GM19239 (cell line): ENCODE measurements at regions not wholly inside any gene's neighbourhood (a gene's known extent, or its start where the extent isn't known, plus 50 kb on each side); places are given as distances from the start of the nearest gene placed in this dataset.

Experiments
- DNase-seq: peaks from one replicate; pipeline ENCODE4 v3.0.0; 2011; ENCODE audit warnings: low spot score; ENCODE audit not compliant: insufficient read length
- FAIRE-seq: peaks from 2 replicates; lab custom pipeline; 2011; peaks lifted over from hg19 to GRCh38; lab: Jason Lieb, UNC

DNA sequence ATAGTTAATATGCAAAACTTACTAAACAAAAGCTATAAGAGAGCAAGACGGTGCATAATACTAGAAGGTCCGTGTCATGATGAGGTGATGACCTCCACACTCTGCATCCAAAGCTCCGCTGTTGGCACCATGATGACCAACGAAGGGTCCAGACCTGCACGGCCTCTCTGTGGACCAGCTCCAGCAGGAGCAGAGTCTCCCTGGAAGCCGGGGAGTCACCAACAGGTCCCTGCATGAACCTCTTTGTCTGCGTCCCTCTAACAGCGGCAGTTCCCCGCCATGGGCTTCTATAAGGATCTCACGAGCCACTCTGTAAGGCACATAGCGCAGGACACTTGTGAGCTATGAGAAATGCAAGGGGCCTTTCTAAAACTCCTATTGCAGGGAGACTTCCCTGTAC, 517.3 kb downstream of the BRD1 start:
- FAIRE-seq = no peak
- no peak for DNase-seq

DNA sequence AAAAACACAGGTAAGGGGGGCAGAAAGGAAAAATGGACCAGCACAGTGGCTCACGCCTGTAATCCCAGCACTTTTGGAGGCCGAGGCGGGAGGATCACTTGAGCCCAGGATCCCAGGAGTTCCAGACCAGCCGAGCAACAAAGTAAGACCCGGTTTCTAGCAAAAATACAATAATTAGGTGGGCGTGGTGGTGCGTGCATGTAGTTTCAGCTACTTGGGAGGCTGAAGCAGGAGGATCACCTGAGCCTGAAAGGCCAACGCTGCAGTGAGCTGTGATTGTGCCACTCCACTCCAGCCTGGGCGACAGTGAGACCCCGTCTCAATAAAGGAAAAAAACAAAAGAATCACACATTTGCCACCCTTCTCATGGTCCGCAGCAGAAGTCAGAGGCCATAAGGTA, 519.4 kb downstream of the BRD1 start:
- DNase-seq = no peak
- FAIRE-seq = no peak

DNA sequence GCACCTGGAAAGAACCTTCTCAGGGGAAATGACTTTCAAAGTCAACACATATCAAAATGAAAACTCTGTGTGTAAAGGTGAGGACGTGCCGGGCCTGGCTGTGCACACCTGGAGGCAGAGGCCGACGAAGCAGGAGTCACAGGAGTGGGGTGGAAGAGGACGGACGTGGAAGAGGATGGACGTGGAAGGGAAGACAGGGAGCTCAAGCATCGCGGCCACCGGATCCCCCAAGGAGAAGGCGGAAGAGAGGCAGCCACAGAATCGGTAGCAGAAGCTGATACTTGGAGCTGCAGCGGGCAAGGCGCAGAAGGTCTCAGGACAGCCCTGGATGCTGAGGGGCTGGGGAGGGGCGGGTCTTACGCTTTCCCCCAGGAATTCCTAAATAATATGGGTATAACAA, 519.8 kb downstream of the BRD1 start:
- no peak for FAIRE-seq
- DNase-seq = no peak

DNA sequence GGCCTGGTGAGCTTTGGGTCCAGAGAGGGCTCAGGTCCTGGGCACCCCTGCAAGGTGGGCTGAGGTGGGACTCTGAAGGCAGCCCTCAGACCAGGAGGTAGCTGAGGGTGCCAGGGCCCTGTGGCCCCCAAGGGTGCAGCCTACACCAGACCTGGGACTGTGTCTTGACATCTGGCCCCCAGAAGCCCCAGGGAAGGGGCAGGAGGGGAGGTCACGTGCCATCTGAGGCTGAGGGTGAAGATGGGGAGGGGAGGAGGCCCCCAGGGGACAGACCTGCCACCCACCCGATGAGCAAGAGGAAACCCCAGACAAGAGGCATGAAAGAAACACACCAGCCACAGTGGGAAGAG, 520.2 kb downstream of the BRD1 start:
- no peak for FAIRE-seq
- DNase-seq = no peak

DNA sequence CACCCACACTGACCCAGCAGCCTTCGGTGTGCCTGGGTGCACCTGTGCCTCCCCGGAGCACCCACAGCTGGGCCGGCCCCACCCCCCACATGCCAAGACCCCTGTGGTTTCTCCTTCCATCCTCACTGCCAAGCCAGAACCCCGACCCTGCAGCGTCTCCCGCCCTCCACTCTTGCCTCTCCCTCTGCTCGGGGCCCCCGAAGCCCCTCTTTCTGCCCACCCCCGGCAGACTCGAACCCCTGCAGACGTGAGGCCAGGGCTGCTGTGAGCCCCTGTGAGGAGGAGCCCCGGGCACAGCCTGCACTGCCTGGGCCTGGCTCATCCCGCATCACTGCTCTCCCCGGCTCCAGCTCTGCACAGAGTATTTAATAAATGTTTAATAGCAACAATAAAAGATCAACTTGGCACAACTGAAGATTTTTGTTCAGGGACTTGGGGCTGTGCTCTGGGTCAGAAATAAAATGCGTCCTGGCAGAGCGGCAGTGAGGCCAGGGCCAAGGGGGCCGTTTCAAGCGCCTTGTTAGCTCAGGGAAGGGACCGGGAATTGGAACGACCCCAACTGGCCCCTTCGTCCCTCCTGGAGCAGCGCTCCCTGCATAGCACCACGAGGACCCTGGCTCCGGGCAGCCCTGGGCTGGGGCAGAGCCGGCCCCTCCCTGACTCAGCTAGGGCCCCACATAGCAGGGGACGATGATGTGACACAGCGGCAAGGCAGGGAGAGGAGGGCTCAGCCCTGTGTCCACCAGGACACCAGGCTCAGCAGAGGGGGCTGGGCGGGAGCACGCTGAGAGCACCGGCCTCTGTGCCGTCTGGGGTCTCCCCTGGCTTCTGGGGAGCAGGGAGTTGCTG, 520.8 kb downstream of the BRD1 start:
- FAIRE-seq = no peak

DNA sequence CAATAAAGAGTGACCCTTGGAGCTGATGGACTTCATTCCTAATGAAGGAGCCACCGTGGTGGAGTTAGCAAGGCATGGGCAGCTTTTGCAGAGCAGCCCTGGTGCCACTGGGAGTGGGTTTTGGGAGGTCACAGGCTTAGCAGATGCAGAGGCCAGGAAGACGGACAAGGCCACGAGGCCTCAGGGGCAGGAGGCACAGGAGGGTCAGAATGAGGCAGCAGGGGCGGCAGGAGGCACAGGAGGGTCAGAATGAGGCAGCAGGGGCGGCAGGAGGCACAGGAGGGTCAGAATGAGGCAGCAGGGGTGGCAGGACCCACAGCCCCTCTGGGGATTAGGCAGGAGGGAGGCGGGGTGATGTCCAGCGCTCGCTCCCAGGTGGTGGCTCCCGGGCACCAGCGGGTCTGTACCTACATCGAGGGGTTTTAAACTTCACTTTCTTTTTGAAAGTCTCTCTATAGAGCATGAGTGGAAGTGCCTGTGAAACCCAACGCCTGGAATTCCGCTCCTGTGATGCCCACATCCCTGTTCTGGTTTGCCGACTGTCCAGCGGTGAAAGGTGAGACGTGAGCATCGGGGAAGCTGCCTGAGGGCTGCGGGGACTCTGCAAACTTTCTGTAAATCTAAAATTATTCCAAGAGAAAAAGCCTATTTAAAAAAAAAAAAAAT, 521.6 kb downstream of the BRD1 start:
- FAIRE-seq (no peak), DNase-seq (no peak)

More for the DNA sequence above, 520.8 kb downstream of the BRD1 start:
- no peak for DNase-seq

DNA sequence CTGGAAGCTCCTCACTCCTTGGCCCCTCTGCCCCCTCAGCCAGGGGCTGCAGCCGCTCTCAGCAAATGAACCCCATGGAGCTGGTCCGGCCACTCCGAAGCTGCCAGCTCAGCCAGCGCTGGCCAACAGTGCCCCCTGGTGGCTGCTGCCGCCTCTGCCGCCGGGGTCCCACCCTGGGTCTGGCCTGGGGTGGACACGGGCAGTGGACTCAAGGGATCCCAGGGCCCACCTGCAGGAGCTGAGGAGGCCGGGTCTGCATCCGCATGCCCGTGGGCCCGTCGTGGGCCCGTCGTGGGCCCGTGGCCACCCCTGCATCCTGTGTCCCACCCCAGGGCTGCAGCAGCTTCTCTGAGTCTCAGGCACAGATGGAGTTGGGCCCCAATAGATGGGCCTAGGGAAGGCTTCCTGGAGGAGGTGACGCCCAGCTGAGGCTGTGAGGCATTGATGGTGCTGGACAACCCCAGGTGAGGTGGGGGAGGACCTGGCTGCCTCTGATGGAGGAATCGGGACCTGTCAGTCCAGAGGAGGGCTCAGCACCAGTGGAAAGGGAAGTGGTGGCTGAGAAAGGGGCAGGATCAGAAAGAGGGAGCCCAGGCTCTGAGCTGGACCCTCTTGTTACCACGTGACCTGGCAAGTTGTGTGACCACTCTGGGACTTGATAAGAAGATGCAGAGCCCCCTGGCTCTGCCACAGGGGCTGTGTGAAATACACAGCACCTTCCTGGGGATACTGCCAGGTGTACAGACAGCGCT, 522.3 kb downstream of the BRD1 start:
- FAIRE-seq = no peak
- peak; percentile 76 for DNase-seq

DNA sequence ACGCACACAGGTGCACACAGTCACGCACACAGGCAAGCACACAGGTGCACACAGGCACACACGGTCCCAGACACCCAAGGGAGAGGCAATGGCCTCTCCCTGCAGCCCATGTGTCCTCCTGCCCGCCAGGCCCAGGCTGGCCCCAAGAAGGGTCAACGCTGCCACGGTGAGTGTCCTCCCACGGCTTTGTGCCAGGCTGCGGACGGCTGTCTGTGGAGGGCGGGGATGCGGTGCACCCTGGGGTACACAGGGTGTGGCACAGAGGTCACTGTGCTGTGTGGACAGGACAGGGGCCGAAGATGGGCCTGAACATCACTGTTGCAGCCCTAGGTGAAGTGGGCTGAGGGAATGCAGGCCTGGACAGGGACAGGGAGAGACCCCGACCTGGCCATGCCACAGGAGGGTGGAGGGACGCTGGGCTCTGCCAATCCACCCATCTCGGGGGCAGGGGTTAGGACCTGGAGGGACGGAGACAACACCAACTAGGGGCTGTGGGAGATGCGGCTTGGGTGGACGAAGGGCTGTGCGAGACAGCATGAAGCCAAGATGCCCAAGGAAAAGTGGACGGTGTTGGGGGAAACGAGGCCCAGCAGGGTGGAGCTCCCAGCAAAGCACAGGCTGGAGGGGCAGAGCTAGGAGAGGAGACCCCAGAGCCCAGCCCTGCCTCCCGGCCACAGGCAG, 523.8 kb downstream of the BRD1 start:
- DNase-seq (no peak), FAIRE-seq (no peak)

DNA sequence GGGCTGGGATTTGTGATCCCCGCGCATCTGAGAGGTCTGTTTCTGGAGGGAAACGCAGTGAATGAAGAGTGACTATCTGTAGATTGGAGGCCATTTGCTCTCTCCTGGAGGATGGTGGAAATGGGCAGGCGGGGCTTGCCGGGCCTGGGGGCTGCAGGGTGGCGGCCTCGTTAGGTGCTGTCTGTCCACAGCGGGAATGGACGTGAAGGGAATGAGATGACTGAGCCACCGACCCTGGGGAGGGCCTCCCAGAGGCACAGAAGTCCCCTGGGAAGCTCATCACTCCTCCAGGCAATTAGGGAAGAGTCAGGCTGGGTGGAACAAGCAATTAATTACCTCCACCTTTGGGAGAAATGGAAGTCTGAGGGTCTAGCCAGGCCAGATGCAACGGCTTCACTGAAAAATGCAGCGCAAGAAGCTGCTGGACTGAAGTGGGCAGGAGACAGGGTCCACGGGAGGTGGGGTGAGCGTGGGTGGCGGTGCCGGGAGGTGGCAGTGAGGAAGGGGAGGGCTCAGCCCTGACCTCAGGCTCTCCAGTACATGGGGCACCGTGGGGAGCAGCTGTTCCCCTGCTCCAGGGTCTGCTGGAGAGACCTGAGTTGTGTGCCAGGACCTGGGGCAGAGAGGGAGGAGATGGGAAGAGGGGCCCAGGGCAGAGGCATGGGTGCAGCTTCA, 524.5 kb downstream of the BRD1 start:
- DNase-seq = no peak
- FAIRE-seq = no peak

DNA sequence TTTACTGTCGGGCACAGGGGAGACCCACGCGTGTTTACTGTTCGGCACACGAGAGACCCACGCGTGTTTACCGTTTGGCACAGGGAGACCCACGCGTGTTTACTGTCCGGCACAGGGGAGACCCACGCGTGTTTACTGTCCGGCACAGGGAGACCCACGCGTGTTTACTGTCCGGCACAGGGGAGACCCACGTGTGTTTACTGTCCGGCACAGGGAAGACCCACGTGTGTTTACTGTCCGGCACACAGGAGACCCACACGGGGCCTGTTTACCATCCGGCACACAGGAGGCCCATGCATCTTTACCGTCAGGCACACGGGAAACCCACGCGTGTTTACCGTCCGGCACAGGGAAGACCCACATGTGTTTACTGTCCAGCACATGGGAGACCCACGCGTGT, 525.1 kb downstream of the BRD1 start:
- no peak for DNase-seq
- no peak for FAIRE-seq

DNA sequence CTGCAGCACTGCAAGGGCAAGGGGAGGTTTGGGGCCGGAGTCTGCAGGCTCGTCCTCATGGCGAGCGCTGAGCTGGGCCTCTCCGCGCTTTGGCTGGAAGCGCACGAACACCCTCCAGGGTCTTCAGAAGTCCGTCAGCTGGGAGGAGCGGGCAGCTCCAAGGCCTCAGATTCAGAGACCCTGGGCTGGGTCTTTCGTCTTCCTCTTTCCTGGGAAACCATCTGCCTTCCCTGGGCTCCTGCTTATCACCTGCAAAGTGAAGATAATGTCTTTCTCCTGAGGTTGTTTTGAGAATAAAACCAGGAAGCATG, 525.6 kb downstream of the BRD1 start:
- FAIRE-seq (no peak), DNase-seq (no peak)

DNA sequence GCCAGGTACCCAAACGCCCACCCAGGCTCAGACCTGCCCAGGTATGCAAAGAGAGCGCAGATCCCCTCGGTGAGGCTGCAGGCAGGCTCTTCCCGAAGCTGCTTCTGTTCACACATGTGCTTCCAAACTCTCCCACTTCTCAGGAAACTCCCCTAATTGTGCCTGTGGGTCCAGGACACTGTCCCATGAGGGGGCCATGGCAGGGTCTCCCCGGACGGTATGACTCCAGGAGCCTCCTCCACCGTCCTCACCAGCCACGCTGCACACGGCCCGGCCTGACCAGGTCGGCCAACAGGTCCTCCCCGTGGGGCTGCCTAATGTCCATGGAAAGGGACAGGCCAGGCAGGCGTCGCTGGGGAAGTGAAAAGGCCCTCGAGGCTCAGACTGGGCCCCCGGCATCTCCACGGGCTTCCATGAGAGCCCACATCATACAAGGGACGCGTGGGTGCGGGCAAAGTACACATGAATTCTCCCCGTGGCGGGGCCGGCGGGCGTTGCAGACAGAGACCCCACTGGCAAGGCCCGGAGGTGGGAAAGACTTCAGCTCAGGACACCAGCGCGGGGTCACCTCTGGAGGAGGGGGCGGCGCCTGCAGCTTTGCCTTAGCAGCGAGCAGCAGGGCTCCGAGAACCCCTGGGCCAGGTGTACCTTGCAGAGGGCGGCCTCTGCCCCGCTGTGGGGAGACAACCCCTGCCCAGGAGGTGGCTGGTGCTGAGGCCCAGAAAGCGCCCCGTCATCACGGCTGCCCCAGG, 526.1 kb downstream of the BRD1 start:
- FAIRE-seq (no peak), DNase-seq (no peak)

DNA sequence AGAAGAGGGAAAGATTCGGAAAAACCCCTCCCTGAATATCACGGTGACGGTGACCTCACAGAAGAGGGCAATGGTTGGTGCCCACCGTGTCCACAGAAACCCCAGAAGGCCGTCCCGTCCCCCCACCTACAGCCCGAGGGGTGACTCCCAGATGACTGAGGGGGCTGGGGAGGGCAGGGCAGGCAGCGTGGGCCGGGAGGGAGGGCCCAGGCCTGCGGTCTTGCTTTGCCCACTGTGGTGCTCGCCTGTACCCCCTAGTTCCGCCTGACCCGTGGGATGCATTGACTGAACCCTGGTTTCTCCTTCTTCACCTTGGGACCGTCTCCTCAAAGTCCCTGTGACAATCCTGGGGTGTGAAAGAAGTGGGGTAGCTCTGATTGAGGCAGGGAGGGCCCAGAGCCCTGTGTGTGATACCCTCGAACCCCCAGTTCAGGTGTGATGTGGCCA, 526.7 kb downstream of the BRD1 start:
- DNase-seq = no peak
- no peak for FAIRE-seq

DNA sequence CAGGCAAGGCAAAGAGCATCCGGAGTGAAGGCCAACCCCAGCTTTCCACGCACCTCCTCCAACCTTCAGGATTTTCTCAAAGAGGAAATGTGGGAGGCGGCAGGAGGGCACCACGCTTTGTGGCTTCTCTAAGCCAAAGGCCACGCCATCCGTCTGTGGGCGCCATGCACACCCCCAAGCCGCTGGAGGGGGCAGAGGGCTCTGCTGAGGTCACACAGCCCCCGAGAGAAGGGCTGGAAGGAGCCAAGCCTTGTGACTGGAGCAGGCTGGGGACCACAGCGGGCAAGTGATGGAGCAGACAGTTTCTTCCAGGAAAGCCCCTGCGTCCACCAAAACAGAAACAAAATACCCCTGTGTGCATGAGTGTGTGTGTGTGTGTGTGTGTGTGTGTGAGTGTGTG, 527.4 kb downstream of the BRD1 start:
- FAIRE-seq (no peak), DNase-seq (no peak)

DNA sequence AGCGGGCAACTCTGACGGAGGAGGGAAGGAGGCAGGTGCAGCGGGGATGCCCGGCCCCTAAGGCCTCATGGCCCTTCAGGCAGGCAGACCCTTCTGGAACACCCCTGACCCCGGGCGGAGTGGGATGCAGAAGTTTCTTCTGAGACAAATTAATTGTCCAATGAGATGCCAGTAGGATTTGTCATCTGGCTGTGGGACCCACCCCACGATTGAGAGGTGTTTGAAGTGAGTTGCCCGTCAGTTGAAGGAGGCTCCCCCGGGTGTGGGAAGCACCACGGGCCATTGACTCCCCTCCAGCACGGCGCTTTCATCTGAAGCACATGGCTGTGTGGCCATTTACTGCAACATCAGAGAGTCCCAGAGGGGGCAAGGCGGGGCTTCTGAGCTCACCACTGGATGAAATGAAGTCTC, 527.8 kb downstream of the BRD1 start:
- FAIRE-seq (no peak), DNase-seq (no peak)

DNA sequence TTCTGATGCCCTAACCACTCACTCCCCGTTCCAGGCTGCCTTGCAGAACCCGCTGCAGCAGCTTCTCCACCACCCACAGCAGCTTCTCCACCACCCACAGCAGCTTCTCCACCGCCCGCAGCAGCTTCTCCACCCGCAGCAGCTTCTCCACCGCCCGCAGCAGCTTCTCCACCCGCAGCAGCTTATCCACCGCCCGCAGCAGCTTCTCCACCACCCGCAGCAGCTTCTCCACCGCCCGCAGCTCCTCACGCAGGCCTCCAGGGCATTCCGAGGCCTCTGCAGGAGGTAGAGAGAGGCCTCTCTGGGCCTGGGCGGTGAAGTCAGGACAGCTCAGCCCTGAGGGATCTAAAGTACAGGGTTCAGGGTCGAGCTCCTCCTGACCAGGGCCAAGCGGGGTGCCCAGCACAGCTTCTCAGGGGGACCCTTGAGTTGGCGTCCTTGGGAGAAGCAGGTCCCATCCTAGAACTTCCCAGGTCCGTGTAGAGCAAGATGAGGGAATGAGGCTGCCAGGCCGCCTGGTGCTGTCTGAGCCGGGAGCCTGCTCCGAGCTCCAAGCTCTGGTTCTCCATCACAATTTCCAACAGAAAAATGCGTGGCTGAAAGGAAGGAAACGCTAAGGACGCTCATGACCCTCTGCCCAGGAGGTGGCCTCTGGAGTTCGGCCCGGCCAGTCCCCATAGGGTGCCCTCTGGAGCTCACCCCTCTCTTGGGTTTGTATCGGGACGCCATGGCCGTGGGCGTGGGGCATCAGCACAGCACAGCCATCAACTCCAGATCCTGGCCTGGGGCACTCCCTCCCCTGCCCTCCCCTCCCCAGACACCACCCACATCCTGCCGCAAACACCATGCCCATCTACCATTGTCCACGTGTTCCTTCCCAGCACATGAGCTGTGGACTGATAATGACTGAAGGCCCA, 528.6 kb downstream of the BRD1 start:
- DNase-seq = no peak
- no peak for FAIRE-seq

DNA sequence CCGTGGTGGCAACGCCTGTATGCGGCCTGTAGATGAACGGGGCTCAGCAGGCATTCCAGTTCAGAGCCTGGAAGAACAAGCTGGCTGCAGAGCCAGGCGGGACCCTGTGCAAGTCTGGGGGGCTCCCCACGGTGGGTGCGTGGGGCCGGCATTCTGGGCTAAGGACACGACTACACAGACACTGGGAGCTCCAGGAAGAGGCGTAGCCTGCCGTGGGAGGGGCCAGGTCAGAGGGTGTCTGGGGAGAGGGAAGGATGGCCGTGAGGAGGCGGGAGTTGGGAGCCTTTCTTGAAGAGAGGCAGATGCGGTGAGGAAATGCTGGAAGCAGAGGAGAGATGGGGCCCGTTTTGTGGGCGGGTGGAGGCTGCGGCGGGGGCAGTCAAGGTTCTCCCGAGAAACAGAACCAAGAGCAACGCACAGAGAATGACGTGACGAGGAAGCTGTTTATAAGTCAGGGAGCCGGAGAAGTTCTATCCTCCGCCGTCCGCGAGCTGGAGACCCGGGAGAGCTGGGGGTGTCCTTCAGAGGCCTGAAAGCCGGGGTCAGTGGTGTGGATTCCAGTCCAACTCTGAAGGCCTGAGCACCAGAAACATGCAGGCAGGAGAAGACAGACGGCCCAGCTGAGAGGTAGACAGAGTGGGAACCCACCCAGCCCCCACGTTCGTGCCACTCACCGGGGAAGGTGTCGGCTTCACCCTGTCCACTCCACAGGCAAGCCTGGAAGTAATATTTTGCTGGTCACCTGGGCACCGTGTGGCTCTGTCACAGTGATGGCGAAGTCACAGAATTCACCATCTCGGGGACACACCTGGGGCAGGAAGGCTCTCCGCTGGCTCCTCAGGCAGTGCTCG, 529.6 kb downstream of the BRD1 start:
- FAIRE-seq = no peak
- DNase-seq = no peak
